ENCODE measurements at regions not wholly inside any gene's neighbourhood (a gene's known extent, or its start where the extent isn't known, plus 50 kb on each side); places are given as distances from the start of the nearest gene placed in this dataset.

GRCh38 chr2:19725392-19725791, 176.4 kb downstream of the TTC32 start:
- no peak for DNase-seq (ENCODE audit: low read depth in 3 of 3, low spot score in 2 of 3)

DNA sequence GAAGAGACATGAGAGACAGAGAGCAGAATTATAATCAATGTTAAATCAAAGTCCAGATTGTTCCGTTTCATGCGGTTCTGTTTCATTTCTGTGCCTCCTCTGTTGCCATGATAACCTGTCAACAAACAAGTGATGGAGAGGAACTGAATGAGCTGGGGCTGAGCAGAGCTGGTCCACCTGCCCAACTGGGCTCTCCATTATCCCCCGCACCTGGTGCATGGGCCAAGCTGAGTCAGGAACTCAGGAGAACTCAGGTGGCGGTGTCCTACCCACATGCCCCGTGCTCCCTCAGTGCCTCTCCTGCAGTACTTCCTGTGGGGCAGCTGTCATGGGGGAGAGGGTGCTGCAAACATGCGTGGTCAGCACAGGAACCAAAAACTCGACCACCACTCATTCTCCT, 178.8 kb downstream of the TTC32 start:
- no peak for DNase-seq (ENCODE audit: low read depth in 3 of 3, low spot score in 2 of 3)

DNA sequence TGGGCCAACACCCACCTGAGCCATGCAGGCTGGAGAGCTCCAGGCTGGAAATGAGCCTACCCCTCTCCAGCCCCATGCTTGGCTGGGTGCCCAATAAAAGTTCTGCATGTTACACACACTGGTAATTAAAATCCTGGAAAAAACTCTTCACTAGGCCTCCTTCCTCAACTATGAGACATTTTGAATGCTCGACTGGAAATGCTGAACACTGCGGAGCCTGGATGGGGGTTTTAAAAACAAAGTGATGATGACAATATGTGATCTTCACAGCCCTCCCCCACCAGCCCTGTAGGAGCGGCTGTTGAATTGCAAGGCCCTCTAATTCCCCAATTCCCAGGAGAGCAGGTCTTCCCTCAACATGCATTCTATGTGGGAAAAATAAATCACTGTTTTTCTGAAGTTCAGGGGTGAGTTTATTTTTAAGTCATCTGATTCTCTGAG, 179.2 kb downstream of the TTC32 start:
- no peak for DNase-seq (ENCODE audit: low read depth in 3 of 3, low spot score in 2 of 3)

- DNase-seq (ENCODE audit: low read depth in 3 of 3, low spot score in 2 of 3) = no peak
These were observed 181.5 kb downstream of the TTC32 start for GRCh38 chr2:19720306-19720705.

GRCh38 chr2:19719540-19719939, 182.2 kb downstream of the TTC32 start:
- no peak for DNase-seq (ENCODE audit: low read depth in 3 of 3, low spot score in 2 of 3)

GRCh38 chr2:19717446-19717845, 184.3 kb downstream of the TTC32 start:
- no peak for DNase-seq (ENCODE audit: low read depth in 3 of 3, low spot score in 2 of 3)

DNA sequence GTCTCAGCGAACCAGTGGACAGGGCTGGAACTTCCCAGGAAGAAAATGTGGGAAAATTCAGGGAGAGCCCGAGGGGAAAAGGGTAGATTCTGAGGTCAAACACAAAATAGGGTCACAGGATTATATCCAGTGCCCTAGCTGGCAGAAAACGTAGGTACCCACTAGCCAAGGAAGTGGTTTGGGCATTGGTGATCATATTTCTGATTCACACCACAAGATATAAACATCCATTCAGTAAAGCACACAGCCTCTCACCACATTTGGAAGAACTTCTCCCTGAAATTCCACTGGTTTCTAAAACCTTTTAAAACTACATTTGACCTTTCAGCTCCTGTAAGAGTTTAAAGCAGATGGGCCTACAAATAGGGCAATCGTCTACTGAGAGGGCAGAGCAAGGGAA, 186.9 kb downstream of the TTC32 start:
- no peak for DNase-seq (ENCODE audit: low read depth in 3 of 3, low spot score in 2 of 3)

- DNase-seq (ENCODE audit: low read depth in 3 of 3, low spot score in 2 of 3) = no peak
These were observed 188.9 kb downstream of the TTC32 start for GRCh38 chr2:19712850-19713249.

DNA sequence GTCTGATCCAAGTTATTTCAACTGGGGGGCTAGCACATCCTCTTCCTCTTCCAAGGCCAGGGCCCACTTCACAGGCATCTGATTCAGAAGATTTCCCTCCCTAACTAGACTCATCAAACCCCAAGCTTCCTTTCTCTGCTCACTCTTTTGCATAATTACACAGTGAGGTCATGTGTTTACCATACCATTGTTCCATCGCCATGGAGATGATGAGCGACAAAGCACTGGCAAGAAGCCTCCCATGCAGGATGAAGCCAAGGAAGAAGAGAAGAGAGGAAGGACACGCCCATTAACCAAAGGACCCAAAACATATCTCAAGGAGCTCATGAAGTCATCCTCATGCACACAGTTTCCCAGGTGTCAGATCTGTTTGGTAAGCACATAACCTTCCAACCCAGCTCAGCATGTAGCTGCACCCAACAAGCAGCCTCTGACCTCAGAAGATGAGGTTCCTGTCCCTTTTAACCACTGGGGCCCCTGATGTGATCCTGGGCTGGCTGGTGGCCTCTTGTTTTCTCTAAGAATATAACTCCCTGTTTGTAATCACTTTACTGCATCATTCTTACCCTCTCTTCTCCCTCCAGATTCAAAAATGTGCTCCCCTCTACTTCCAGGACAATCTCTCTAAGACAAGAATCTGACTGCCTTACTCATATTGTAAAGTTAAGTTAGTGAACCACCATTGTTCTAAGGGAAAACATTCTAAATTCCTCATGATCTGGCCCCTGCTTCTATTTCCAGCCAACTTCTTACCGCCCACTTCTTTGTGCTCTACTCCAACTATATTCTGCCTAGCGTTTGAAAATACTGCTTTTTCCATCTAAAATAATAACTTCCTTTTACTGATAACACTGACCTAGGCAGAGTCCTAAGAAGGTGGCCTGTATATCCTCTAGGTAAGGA, 190.1 kb downstream of the TTC32 start:
- DNase-seq (ENCODE audit: low read depth in 3 of 3, low spot score in 2 of 3) = no peak

DNA sequence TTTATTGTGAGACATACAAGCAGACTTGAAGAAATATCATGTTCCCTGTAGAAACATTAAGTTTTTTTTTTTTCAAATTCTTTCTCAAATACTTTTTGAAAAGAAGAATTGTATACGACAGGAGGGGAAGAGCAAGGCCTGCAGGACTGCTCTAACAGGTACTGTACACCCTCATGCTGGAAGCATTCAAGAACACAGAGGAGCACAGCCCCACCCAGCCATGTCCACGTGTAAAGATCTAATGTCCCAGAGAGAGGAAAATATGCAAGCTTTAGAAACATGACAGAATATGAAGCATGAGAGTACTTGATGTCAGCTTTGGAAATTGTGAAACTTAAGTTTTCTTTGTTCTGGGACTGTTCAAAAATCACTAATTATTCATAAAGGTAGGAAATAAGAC, 191.6 kb downstream of the TTC32 start:
- DNase-seq (ENCODE audit: low read depth in 3 of 3, low spot score in 2 of 3) = no peak

GRCh38 chr2:19709553-19709952, 192.2 kb downstream of the TTC32 start:
- DNase-seq (ENCODE audit: low read depth in 3 of 3, low spot score in 2 of 3) = no peak

- no peak for DNase-seq (ENCODE audit: low read depth in 3 of 3, low spot score in 2 of 3)
These were observed 193.0 kb downstream of the TTC32 start for GRCh38 chr2:19708776-19709175.

DNA sequence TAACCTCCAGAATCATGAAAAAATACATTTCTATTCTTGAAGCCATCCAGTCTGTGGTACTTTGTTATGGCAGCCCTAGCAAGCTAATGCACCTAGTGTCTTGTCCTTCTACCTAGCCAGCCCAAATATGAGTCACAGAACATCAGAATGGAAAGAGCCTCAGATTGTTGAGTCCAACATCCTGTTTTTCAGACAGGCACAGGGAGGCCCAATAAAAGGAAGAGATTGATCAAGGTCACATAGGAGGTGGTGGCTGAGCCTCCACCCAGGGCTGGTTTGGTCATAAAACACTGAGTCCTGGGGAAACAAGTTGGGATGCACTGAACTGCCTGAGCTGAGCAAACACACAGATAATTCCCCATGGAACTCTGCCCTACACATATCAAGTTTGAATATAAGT, 195.5 kb downstream of the TTC32 start:
- no peak for DNase-seq (ENCODE audit: low read depth in 3 of 3, low spot score in 2 of 3)

DNA sequence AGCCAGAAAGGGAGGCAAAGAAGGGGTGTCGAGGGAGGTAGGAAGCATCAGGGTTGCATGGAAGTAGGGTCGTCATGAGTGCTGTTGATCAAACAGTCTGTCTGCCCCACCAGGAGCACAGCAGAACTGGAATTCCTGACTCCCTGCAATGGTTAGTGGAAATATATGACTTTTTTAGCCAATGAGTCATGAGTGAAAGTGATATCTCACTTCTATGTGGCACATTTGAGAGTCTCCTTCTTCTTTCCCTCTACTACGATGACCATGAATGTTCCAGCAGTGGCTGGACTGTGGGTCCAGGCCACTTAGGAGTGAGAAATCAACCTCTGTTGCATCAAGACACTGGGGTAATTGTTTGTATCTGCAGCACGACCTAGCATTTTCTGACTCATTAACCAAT, 199.5 kb downstream of the TTC32 start:
- DNase-seq (ENCODE audit: low read depth in 3 of 3, low spot score in 2 of 3) = no peak

GRCh38 chr2:19700861-19701585, 200.8 kb downstream of the TTC32 start:
- DNase-seq (ENCODE audit: low read depth in 3 of 3, low spot score in 2 of 3) = no peak

DNA sequence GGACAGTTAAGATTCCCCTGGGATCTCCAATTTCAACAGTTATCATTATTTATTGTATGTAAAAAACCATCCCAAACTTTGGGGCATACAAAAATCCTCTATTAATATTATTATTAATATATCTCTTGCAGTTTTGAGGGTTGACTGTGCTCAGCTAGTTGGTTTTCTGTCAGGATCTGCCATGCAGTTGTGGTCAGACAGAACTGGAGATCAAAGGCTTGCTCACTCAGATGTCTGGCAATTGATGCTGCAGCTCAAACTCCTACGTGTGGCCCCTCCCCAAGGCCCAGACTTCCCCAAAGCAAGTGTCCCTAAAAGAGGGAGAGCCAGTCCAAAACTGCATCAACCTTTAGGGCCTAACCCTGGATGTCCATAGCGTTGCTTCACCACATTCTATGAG, 204.7 kb downstream of the TTC32 start:
- DNase-seq (ENCODE audit: low read depth in 3 of 3, low spot score in 2 of 3) = no peak

GRCh38 chr2:19695706-19696105, 206.1 kb downstream of the TTC32 start:
- no peak for DNase-seq (ENCODE audit: low read depth in 3 of 3, low spot score in 2 of 3)

DNA sequence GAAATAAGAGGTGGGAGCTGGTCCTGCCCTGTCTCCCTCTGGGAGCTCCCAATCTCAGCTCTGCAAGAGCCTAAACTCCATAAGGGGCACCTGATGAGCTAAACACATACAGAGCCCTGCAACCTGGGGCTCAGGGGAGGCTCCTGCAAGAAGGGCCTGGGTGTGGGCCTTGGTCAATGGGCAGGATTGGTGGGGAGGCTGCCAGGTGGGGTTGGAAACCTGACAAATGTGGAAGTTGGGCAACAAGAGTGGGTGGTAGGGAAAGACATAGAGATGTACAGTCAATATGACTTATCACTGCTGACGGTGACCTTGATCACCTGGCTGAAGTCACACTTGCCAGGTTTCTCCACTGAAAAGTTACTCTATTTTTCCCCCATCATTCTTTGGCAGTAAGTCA, 209.9 kb downstream of the TTC32 start:
- DNase-seq (ENCODE audit: low read depth in 3 of 3, low spot score in 2 of 3) = no peak

DNA sequence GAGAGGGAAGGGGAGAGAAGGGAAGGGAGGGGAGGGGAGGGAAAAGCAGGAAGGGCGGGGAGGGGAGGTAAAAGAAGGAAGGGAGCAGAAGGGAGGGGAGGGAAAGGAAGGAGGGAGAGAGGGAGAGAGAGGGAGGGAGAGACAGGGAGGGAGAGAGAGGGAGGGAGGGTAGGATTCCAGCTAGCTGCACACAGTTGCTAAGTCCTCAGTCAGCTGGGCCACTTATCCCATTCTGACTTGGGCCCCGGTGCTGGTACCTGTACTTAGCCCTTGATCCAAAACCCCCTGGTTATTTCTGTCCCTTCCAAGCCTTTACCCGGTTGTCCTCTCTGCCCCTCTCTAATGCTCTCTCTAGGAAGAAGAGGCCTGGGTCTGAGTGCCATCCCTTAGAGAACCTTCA, 211.4 kb downstream of the TTC32 start:
- DNase-seq (ENCODE audit: low read depth in 3 of 3, low spot score in 2 of 3) = no peak

DNA sequence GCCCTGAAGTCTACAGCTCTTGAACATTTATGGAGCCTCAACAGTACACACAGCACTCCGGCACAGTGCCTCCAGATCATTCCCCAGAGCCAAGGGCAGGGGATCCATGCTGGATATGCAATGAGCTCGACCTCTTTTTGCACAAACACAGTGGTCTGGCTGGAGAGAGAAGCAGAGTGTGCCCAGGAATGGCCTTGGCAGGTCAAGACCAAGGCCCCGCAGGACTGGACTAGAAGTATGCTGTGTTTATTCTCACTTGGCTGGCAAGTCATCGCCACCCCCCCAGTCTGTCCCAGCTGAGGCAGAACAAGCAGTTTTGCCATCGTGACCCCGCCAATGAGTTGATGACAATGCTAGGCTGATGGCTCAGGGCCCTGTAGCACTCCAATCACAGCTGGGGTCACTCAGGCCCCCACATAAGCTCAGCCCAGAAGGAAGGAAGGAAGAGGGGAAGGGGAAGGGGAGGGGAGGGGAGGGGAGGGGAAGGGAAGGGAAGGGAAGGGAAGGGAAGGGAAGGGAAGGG, 212.1 kb downstream of the TTC32 start:
- no peak for DNase-seq (ENCODE audit: low read depth in 3 of 3, low spot score in 2 of 3)

GRCh38 chr2:19688059-19688458, 213.7 kb downstream of the TTC32 start:
- DNase-seq (ENCODE audit: low read depth in 3 of 3, low spot score in 2 of 3) = no peak

All from right renal cortex interstitium (tissue), 3 donors.